GM12878 (cell line): ENCODE measurements at regions not wholly inside any gene's neighbourhood (a gene's known extent, or its start where the extent isn't known, plus 50 kb on each side); places are given as distances from the start of the nearest gene placed in this dataset.
"Not testable (repeated sequence)": the region's sequence is repeated elsewhere in the genome, so short reads cannot be mapped to it uniquely, and the experiment has no call there.

Source experiments
- CHD2 ChIP-seq: IDR thresholded peaks from 2 replicates; pipeline ENCODE4 v1.6.1; 2011; ENCODE audit warnings: low read depth, low read length, improper control_type of control experiment, borderline replicate concordance
- CTCF ChIP-seq, 3 experiments: IDR thresholded peaks in 2 of 3; conservative IDR thresholded peaks in 1 of 3; 2 replicates each; pipeline ENCODE4 v1.5.1; 2011; ENCODE audit warnings: low read depth in 3 of 3, low read length in 3 of 3, mild to moderate bottlenecking in 3 of 3, control low read depth in 2 of 3, moderate library complexity in 2 of 3, inconsistent platforms in 1 of 3, mixed read lengths in 1 of 3; ENCODE audit not compliant: control insufficient read depth in 2 of 3, insufficient read depth in 1 of 3; ENCODE audit errors: extremely low read depth in 1 of 3
- NFIC ChIP-seq: IDR thresholded peaks from 2 replicates; pipeline ENCODE4 v1.6.1; 2012; ENCODE audit warnings: low read depth, mild to moderate bottlenecking, inconsistent platforms, low read length, moderate library complexity
- POLR2AphosphoS5 ChIP-seq: IDR thresholded peaks from 2 replicates; pipeline ENCODE4 v1.6.1; 2011; ENCODE audit warnings: mild to moderate bottlenecking, low read length, inconsistent platforms
- YY1 ChIP-seq: IDR thresholded peaks from 2 replicates; pipeline ENCODE4 v1.6.1; 2011; ENCODE audit warnings: low read depth, mild to moderate bottlenecking, low read length
- ZBTB11 ChIP-seq: fragments of 450-650 bp; formaldehyde crosslinking; IDR thresholded peaks from 2 replicates; pipeline ENCODE4 v1.5.0; 2022; ENCODE audit warnings: mild to moderate bottlenecking, missing genetic modification characterization

DNA sequence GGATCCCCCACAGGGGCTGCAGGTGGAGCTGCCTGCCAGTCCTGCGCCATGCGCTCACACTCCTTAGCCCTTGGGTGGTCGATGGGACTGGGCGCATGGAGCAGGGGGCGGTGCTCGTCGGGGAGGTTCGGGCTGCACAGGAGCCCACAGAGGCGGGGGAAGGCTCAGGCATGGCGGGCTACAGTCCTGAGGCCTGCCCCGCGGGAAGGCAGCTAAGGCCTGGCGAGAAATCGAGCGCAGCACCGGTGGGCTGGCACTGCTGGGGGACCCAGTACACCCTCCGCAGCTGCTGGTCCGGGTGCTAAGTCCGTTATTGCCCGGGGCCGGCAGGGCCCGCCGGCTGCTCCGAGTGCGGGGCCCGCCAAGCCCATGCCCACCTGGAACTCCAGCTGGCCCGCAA lies 701.8 kb upstream of the CHRM3 start:
- TF ChIP-seq YY1; CHD2; NFIC; CTCF (IDR thresholded peaks at IDR 0.05 in 2 of 3, conservative IDR thresholded peaks at IDR 0.05 in 1 of 3; ENCODE audit: control insufficient read depth in 2 of 3, extremely low read depth in 1 of 3, insufficient read depth in 1 of 3, low read depth in 3 of 3, low read length in 3 of 3); ZBTB11 (CRISPR knock-in tag); POLR2AphosphoS5: not testable (repeated sequence)
